ENCODE measurements at regions not wholly inside any gene's neighbourhood (a gene's known extent, or its start where the extent isn't known, plus 50 kb on each side); places are given as distances from the start of the nearest gene placed in this dataset.

DNA sequence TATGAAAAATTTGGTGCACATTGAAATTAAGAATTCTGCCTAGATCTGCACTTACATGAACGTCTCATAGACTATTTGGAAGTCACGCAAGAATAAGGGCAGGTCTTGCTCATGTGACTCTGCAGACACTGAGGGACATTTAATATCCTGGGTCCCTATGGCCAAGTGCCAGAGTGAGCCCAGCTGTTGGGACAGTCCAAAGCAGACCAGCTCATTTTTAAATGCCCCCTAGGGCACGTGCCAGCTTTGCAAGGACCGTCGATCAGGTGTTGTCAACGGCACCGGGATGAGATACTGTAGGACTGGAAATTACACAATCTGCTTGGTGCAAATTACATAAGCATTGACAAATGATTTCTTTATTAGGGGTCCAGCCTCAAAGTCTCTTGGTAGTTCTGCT lies 293.6 kb downstream of the TEX29 start:
- no peak overlapping the region for H4K91ac ChIP-seq (ENCODE audit: insufficient read length, low read depth, low read length)
- no peak overlapping the region for H3K27ac ChIP-seq (ENCODE audit: insufficient read length, low read depth, low read length)
- peak; percentile 7 for DNase-seq
- H3K4me2 ChIP-seq (ENCODE audit: insufficient read depth, insufficient read length, low read length) = no peak overlapping the region
- H3K9ac ChIP-seq (ENCODE audit: extremely low read depth, insufficient read length, low read length) = no peak overlapping the region
- TF ChIP-seq, protein P1, sequence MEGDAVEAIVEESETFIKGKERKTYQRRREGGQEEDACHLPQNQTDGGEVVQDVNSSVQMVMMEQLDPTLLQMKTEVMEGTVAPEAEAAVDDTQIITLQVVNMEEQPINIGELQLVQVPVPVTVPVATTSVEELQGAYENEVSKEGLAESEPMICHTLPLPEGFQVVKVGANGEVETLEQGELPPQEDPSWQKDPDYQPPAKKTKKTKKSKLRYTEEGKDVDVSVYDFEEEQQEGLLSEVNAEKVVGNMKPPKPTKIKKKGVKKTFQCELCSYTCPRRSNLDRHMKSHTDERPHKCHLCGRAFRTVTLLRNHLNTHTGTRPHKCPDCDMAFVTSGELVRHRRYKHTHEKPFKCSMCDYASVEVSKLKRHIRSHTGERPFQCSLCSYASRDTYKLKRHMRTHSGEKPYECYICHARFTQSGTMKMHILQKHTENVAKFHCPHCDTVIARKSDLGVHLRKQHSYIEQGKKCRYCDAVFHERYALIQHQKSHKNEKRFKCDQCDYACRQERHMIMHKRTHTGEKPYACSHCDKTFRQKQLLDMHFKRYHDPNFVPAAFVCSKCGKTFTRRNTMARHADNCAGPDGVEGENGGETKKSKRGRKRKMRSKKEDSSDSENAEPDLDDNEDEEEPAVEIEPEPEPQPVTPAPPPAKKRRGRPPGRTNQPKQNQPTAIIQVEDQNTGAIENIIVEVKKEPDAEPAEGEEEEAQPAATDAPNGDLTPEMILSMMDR (conservative IDR thresholded peaks at IDR 0.05) = no peak
- no peak overlapping the region for H4K5ac ChIP-seq (ENCODE audit: insufficient read length, low read depth, low read length)
- no peak overlapping the region for H3K56ac ChIP-seq (ENCODE audit: insufficient read length, low read depth, low read length)
- H2BK5ac ChIP-seq (ENCODE audit: insufficient read length, low read length) = no peak overlapping the region
- no peak overlapping the region for H3K23ac ChIP-seq (ENCODE audit: insufficient read length, low read depth, low read length)
- H3K79me1 ChIP-seq (ENCODE audit: insufficient read depth, low read depth, low read length, poor library complexity, severe bottlenecking) = no peaks in the 10 kb centered on the region
- H3K4me3 Mint-ChIP-seq = no peak overlapping the region
- H3K4ac ChIP-seq (ENCODE audit: low read depth, low read length) = no peak overlapping the region
- WGBS (ENCODE audit: extremely low coverage, insufficient read length, low lambda C conversion rate) = no CpG with 5 or more reads among the region's 7 CpGs
- H3T11ph ChIP-seq (ENCODE audit: low read length) = no peak overlapping the region
- H2AK5ac ChIP-seq (ENCODE audit: insufficient read length, low read length) = no peak overlapping the region
- no peaks in the 10 kb centered on the region for H3K23me2 ChIP-seq (ENCODE audit: insufficient read length, low read depth, low read length, poor library complexity, severe bottlenecking)
- no peaks in the 10 kb centered on the region for H3K9me3 ChIP-seq (ENCODE audit: control insufficient read depth, low read depth, low read length)
- H3K4me1 ChIP-seq (ENCODE audit: insufficient read depth, low read length) = no peaks in the 10 kb centered on the region
- H3K4me1 Mint-ChIP-seq = peaks cover 0 to 5% of the 10 kb centered on the region in 2 experiments; a peak in 2 of 4 replicates
- H3K14ac ChIP-seq (ENCODE audit: insufficient read depth, low read length) = no peak overlapping the region
- no peak overlapping the region for H2AFZ ChIP-seq (ENCODE audit: low read length)
- no peak overlapping the region for H2BK12ac ChIP-seq (ENCODE audit: insufficient read length, low read depth, low read length)
- H3K9me3 Mint-ChIP-seq = no peaks in the 10 kb centered on the region
- no peaks in the 10 kb centered on the region; a peak in 1 of 7 replicates for H3K36me3 Mint-ChIP-seq (ENCODE audit: insufficient read depth in 1 of 3, low read depth in 3 of 3)
- H3K27me3 ChIP-seq (ENCODE audit: insufficient read depth, low read length) = no peaks in the 10 kb centered on the region
- H3K27me3 Mint-ChIP-seq (ENCODE audit: low read depth) = peaks cover under 1% of the 10 kb centered on the region
- no peaks in the 10 kb centered on the region for H4K20me1 ChIP-seq (ENCODE audit: control insufficient read depth, insufficient read depth, insufficient read length)
- H3K79me2 ChIP-seq (ENCODE audit: insufficient read depth, low read length) = no peaks in the 10 kb centered on the region
- no peak overlapping the region for H2BK20ac ChIP-seq (ENCODE audit: low read depth, low read length, poor library complexity, severe bottlenecking)
- H4K8ac ChIP-seq (replicated peaks; ENCODE audit: insufficient read length, low read depth, low read length) = no peak overlapping the region
- no peak overlapping the region for H2BK120ac ChIP-seq (ENCODE audit: low read depth, low read length, poor library complexity, severe bottlenecking)
- H2BK15ac ChIP-seq (ENCODE audit: low read depth, low read length) = no peak overlapping the region
- H3K27ac Mint-ChIP-seq = no peak overlapping the region
- H3K18ac ChIP-seq (ENCODE audit: insufficient read length, low read depth, low read length) = no peak overlapping the region
